GM12878 (cell line): ENCODE measurements at regions not wholly inside any gene's neighbourhood (a gene's known extent, or its start where the extent isn't known, plus 50 kb on each side); places are given as distances from the start of the nearest gene placed in this dataset.

Experiments used
- ATF2 ChIP-seq: IDR thresholded peaks from 2 replicates; pipeline ENCODE4 v1.6.1; 2012; ENCODE audit warnings: low read length, inconsistent platforms
- CTCF ChIP-seq, 3 experiments: IDR thresholded peaks in 2 of 3; conservative IDR thresholded peaks in 1 of 3; 2 replicates each; pipeline ENCODE4 v1.5.1; 2011; ENCODE audit warnings: low read depth in 3 of 3, low read length in 3 of 3, mild to moderate bottlenecking in 3 of 3, control low read depth in 2 of 3, moderate library complexity in 2 of 3, inconsistent platforms in 1 of 3, mixed read lengths in 1 of 3; ENCODE audit not compliant: control insufficient read depth in 2 of 3, insufficient read depth in 1 of 3; ENCODE audit errors: extremely low read depth in 1 of 3
- POLR2A ChIP-seq: IDR thresholded peaks from 2 replicates; pipeline ENCODE4 v1.6.1; 2011; ENCODE audit warnings: low read depth, mild to moderate bottlenecking, low read length
- SRF ChIP-seq, 2 experiments: IDR thresholded peaks; 2 replicates each; pipeline ENCODE4 v1.6.1; 2011; ENCODE audit warnings: low read depth in 2 of 2, low read length in 2 of 2, mild to moderate bottlenecking in 1 of 2, moderate library complexity in 1 of 2

- TF ChIP-seq POLR2A (no peak), SRF (IDR thresholded peaks at IDR 0.05; ENCODE audit: low read depth in 2 of 2, low read length in 2 of 2) (no peak), CTCF (IDR thresholded peaks at IDR 0.05 in 2 of 3, conservative IDR thresholded peaks at IDR 0.05 in 1 of 3; ENCODE audit: control insufficient read depth in 2 of 3, extremely low read depth in 1 of 3, insufficient read depth in 1 of 3, low read depth in 3 of 3, low read length in 3 of 3) (no peak), ATF2 (no peak)
Measured at GRCh38 chr18:53946594-53946993, 277.9 kb downstream of the MBD2 start.
